PC-3 (cell line): ENCODE measurements at regions not wholly inside any gene's neighbourhood (a gene's known extent, or its start where the extent isn't known, plus 50 kb on each side); places are given as distances from the start of the nearest gene placed in this dataset.

ENCODE experiments used
- ATAC-seq: fragments of 200-7000 bp; cut with Tn5 transposase; 2 replicates; pipeline ENCODE4 v1.9.1; 2020; ENCODE audit warnings: mild to moderate bottlenecking, moderate library complexity
- BruUV-seq: library from RNA; stranded (reverse); fragments of 400-500 nt; replicated peaks from 2 replicates; lab custom pipeline; 2021; lab: Mats Ljungman, UMichigan
- CTCF ChIA-PET: fragments of 300-600 bp; sonication (Branson Sonifier 250); formaldehyde crosslinking; loops from one replicate; lab custom pipeline; 2022; ENCODE audit warnings: antibody characterized with exemption; lab: Charles Lee
- POLR2A ChIA-PET: fragments of 300-600 bp; sonication (Branson Sonifier 250); formaldehyde crosslinking; loops from one replicate; lab custom pipeline; 2022; ENCODE audit warnings: antibody characterized with exemption; ENCODE audit not compliant: unreplicated experiment; lab: Charles Lee
- DNase-seq: peaks from one replicate; pipeline ENCODE4 v3.0.0-alpha.2; 2015
- H2AFZ ChIP-seq: fragments of 300-600 bp; sonication (generic); 2 replicates; pipeline ENCODE4 v1.6.0; 2016; ENCODE audit warnings: antibody characterized with exemption, low read length
- H3F3A ChIP-seq: fragments of 300-600 bp; sonication (generic); one replicate; pipeline ENCODE4 v1.6.0; 2017; ENCODE audit warnings: antibody characterized with exemption, low read length, control low read depth, mild to moderate bottlenecking; ENCODE audit not compliant: unreplicated experiment
- H3K27ac ChIP-seq: fragments of 300-600 bp; sonication (generic); 2 replicates; pipeline ENCODE4 v1.5.1; 2016; ENCODE audit warnings: mild to moderate bottlenecking, low read length
- H3K27me3 ChIP-seq: fragments of 300-600 bp; sonication (generic); 2 replicates; pipeline ENCODE4 v1.6.1; 2016; ENCODE audit warnings: low read length, mixed read lengths
- H3K36me3 ChIP-seq: fragments of 300-600 bp; sonication (generic); 2 replicates; pipeline ENCODE4 v1.6.1; 2016; ENCODE audit warnings: low read depth, mixed run types, low read length, mixed read lengths
- H3K4me1 ChIP-seq: fragments of 300-600 bp; sonication (generic); 2 replicates; pipeline ENCODE4 v1.5.1; 2016; ENCODE audit warnings: low read length; ENCODE audit not compliant: insufficient read depth
- H3K4me2 ChIP-seq: fragments of 300-600 bp; sonication (generic); 2 replicates; pipeline ENCODE4 v1.6.0; 2016; ENCODE audit warnings: low read length
- H3K4me3 ChIP-seq: fragments of 300-600 bp; sonication (generic); 2 replicates; pipeline ENCODE4 v1.5.1; 2016; ENCODE audit warnings: mild to moderate bottlenecking, low read length, mixed read lengths
- H3K79me2 ChIP-seq: fragments of 300-600 bp; sonication (generic); 2 replicates; pipeline ENCODE4 v1.6.1; 2017; ENCODE audit warnings: low read length, mixed read lengths
- H3K9ac ChIP-seq: fragments of 300-600 bp; sonication (generic); 2 replicates; pipeline ENCODE4 v1.6.0; 2016; ENCODE audit warnings: mild to moderate bottlenecking, low read length
- H3K9me2 ChIP-seq: fragments of 300-600 bp; sonication (generic); replicated peaks from 2 replicates; pipeline ENCODE4 v1.6.1; 2016; ENCODE audit warnings: mixed run types, low read length, mixed read lengths
- H3K9me3 ChIP-seq: fragments of 300-600 bp; sonication (generic); 2 replicates; pipeline ENCODE4 v1.6.1; 2016; ENCODE audit warnings: low read length, mixed read lengths
- H4K20me1 ChIP-seq: fragments of 300-600 bp; sonication (generic); 2 replicates; pipeline ENCODE4 v1.6.1; 2016; ENCODE audit warnings: low read length, mixed read lengths
- CTCF ChIP-seq: fragments of 300-600 bp; sonication (generic); conservative IDR thresholded peaks from 2 replicates; pipeline ENCODE4 v1.5.1; 2017; ENCODE audit warnings: antibody characterized with exemption, low read depth, mild to moderate bottlenecking, low read length
- EZH2 ChIP-seq: fragments of 300-600 bp; sonication (generic); IDR thresholded peaks from one replicate; pipeline ENCODE4 v1.6.1; 2017; ENCODE audit warnings: antibody characterized with exemption, mild to moderate bottlenecking, low read length; ENCODE audit not compliant: unreplicated experiment
- EZH2phosphoT487 ChIP-seq: fragments of 300-600 bp; sonication (generic); IDR thresholded peaks from 2 replicates; pipeline ENCODE4 v1.6.1; 2018; ENCODE audit warnings: mild to moderate bottlenecking, antibody characterized with exemption, low read length, borderline replicate concordance
- intact Hi-C: fragments of 100-400 bp; cut with micrococcal nuclease; formaldehyde crosslinking; loops from 2 replicates; pipeline ENCODE4 v1.9.0; 2023

- ATAC-seq (no peak), DNase-seq (no peak)
- Histone ChIP-seq H3K9me2 (no peaks in the 10 kb centered on the region), H3K36me3 (no peaks in the 10 kb centered on the region), H3K27me3 (no peaks in the 10 kb centered on the region), H3F3A (no peaks in the 10 kb centered on the region), H3K79me2 (no peaks in the 10 kb centered on the region), H3K27ac (no peak overlapping the region), H3K9me3 (no peaks in the 10 kb centered on the region), H3K4me2 (no peak overlapping the region), H3K4me1 (no peaks in the 10 kb centered on the region), H2AFZ (no peak overlapping the region), H4K20me1 (no peaks in the 10 kb centered on the region), H3K4me3 (no peak overlapping the region), H3K9ac (no peak overlapping the region)
- CTCF ChIA-PET = no interaction called here
- POLR2A ChIA-PET = no interaction called here
- BruUV-seq = no TSS peak
- TF ChIP-seq EZH2 = no peak
- TF ChIP-seq CTCF = no peak
- no peak for TF ChIP-seq EZH2phosphoT487
- intact Hi-C loops = no loop called here
These were observed 277.9 kb downstream of the C6orf118 start for GRCh38 chr6:165031502-165031901.

GRCh38 chr6:165025040-165025439, 284.4 kb downstream of the C6orf118 start:
- no peak for ATAC-seq
- TF ChIP-seq EZH2phosphoT487 (no peak), EZH2 (no peak), CTCF (no peak)
- Histone ChIP-seq H3K9me2 (no peaks in the 10 kb centered on the region), H3K9ac (no peak overlapping the region), H3K27me3 (no peaks in the 10 kb centered on the region), H2AFZ (no peak overlapping the region), H3K4me1 (no peaks in the 10 kb centered on the region), H3K27ac (no peak overlapping the region), H4K20me1 (no peaks in the 10 kb centered on the region), H3K4me3 (no peak overlapping the region), H3K9me3 (no peaks in the 10 kb centered on the region), H3F3A (no peaks in the 10 kb centered on the region), H3K79me2 (no peaks in the 10 kb centered on the region), H3K4me2 (no peak overlapping the region), H3K36me3 (no peaks in the 10 kb centered on the region)
- intact Hi-C loops = no loop called here
- no TSS peak for BruUV-seq
- DNase-seq = no peak
- ChIA-PET CTCF (no interaction called here), POLR2A (no interaction called here)

- POLR2A ChIA-PET = no interaction called here
- BruUV-seq = no TSS peak
These were observed 289.7 kb downstream of the C6orf118 start for GRCh38 chr6:165019681-165020080.

More at GRCh38 chr6:165019681-165020080, 289.7 kb downstream of the C6orf118 start:
- Histone ChIP-seq H3K27ac (no peak overlapping the region), H3K9me2 (no peaks in the 10 kb centered on the region), H3K4me1 (no peaks in the 10 kb centered on the region), H3K9me3 (no peaks in the 10 kb centered on the region), H3F3A (no peaks in the 10 kb centered on the region), H3K4me3 (no peak overlapping the region), H3K79me2 (no peaks in the 10 kb centered on the region), H3K4me2 (no peak overlapping the region), H3K27me3 (no peaks in the 10 kb centered on the region), H2AFZ (no peak overlapping the region), H3K9ac (no peak overlapping the region), H3K36me3 (no peaks in the 10 kb centered on the region), H4K20me1 (no peaks in the 10 kb centered on the region)
- DNase-seq = no peak
- TF ChIP-seq CTCF (no peak), EZH2 (no peak), EZH2phosphoT487 (no peak)
- CTCF ChIA-PET = no interaction called here
- no peak for ATAC-seq
- intact Hi-C loops = no loop called here
